NCI-H82 treated with DMSO at 0.1 percent for 48 hours (cell line): ENCODE measurements at regions not wholly inside any gene's neighbourhood (a gene's known extent, or its start where the extent isn't known, plus 50 kb on each side); places are given as distances from the start of the nearest gene placed in this dataset.
"Not testable (repeated sequence)": the region's sequence is repeated elsewhere in the genome, so short reads cannot be mapped to it uniquely, and the experiment has no call there.

ENCODE experiments used
- DNase-seq: peaks from one replicate; lab custom pipeline; 2025; ENCODE audit not compliant: unreplicated experiment; lab: John Stamatoyannopoulos, UW

GRCh38 chr14:90458536-90458935 is 61.7 kb downstream of the CALM1 start:
- no peak for DNase-seq

DNA sequence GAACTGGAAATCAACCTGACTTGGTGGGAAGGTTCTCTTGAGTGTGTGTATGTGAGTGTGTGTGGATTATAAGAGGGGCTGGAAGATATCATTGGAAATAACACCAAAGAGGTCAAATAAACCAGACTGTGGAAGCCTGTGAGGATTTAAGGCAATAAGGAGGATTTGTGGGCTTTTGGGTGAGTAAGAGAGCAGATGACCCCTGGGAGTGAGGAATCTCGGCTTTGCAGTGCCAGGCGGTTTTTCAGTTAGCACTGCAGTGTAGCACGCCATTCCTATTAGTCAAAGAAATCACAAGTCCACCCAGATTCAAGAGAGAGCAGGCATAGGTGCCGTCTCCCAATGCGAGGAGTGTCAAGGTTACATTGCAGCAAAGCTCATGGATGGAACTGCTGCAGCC is 63.3 kb downstream of the CALM1 start:
- no peak for DNase-seq

- DNase-seq = no peak
These were observed 64.6 kb downstream of the CALM1 start for GRCh38 chr14:90461425-90461824.

- no peak for DNase-seq
These were observed 67.7 kb downstream of the CALM1 start for GRCh38 chr14:90464481-90464880.

DNA sequence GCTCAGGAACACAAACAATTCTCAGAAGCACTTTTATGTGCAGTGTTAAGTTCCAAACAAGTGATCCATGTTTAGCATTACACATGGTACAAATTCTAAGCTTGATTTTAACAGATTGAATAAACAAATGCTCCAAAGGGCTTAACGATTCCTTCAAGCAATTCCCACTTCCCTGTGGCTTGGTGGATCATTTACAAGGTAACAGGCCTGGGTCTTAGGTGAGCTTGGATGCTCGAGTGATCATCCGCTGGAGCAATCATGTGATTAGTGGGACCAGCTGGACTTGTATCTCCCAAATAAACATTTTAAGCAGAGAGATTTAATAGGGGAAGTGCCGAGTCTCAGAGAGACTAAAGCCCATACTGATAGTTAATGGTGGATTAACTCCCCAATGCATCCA is 70.7 kb downstream of the CALM1 start:
- peak; percentile 19 for DNase-seq

GRCh38 chr14:90469416-90469815 is 72.6 kb downstream of the CALM1 start:
- DNase-seq = not testable (repeated sequence)

DNA sequence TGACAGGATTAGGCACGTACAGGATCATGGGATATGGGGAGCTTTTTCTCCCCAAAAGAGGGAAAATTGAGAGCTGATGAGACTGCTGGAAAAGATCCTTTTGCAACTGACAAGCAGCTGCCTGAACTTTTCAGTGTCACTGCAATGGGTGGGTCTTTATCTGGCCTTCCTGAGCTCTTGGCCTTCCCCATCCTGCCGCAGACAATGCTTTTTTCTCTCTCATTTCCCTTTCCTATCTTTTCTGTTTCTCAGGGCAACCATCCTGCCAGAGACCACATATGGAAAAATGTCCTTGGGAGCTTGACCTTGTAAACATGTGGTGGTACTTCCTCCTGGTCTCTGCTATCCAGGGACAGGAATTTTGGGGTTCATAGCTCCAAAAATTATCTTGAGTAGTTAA is 75.8 kb downstream of the CALM1 start:
- DNase-seq = no peak
